ENCODE measurements at regions not wholly inside any gene's neighbourhood (a gene's known extent, or its start where the extent isn't known, plus 50 kb on each side); places are given as distances from the start of the nearest gene placed in this dataset.
A peak's percentile ranks its signal among the peaks of the same experiment; 100 is the strongest.

DNA sequence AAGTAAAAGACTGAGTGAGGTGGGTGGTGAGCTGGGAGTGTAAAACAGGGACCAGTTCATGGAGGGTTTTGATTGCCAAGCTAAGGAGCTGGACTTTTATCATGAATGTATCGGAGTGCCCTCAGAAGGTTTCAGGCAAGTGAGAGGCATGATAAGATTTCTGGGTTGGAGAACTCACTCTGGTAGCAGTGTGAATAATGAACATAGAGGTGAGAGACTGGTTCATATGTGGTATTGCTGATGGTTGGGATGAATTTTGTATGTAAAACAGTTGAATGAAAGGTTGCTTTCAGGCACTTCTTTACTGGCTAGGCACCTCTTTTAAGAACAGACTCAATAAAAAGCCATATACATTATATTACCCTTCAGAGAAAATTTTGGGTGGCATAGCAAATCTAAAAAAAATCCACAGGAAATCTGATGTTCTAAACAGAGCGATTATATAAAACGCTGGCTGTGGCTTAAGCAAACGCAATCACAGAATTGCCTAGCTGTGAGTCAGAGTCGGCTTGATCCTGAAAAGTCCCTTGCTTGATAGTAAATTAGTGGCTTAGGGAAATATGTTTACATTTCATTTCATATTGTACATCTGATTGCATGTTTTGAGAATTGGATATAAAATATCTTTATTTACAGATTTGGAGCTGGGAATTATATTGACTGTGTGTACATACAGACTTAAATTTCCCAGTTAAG, 92.9 kb upstream of the HDAC9 start:
- POLR2A ChIA-PET = no interaction called here
- H3K36me3 ChIP-seq (ENCODE audit: control insufficient read depth in 4 of 4, insufficient read depth in 4 of 4, low read length in 3 of 4) = peaks cover 0 to 1% (median 0%) of the 10 kb centered on the region in 4 experiments
- H3K27ac ChIP-seq (ENCODE audit: insufficient read depth in 1 of 2, low read depth in 1 of 2, low read length in 2 of 2, poor library complexity in 1 of 2, severe bottlenecking in 2 of 2) = no peak overlapping the region
- 52% methylated on average over 3 of the region's 5 CpGs for WGBS (ENCODE audit: insufficient coverage)
- CTCF ChIA-PET = interaction anchor here (1.2 to 2.1 kb wide), 3 partner anchors 8 to 45 kb away, joined by 3 to 4 read pairs (median 3); no protein-coding TSS in a partner anchor
- DNase-seq = peak in 2 of 3 donors; percentile 65 to 74
- peak overlapping the region in 1 of 7 experiments; percentile 2 for H3K4me3 ChIP-seq (ENCODE audit: control insufficient read depth in 1 of 7, extremely low read depth in 1 of 7, insufficient read depth in 4 of 7, low read depth in 2 of 7, low read length in 6 of 7)
- no peaks in the 10 kb centered on the region for H3K9me3 ChIP-seq (ENCODE audit: control extremely low read depth in 1 of 5, control insufficient read depth in 4 of 5, insufficient read depth in 2 of 5, low read depth in 1 of 5, low read length in 4 of 5)
- H3K4me1 ChIP-seq (ENCODE audit: control extremely low read depth in 1 of 4, control insufficient read depth in 4 of 4, insufficient read depth in 4 of 4, low read length in 3 of 4) = peaks cover 20 to 61% (median 37%) of the 10 kb centered on the region in 4 experiments
- H3K27me3 ChIP-seq (replicated peaks in 2 of 5; ENCODE audit: control insufficient read depth in 4 of 5, insufficient read depth in 5 of 5, low read length in 4 of 5) = no peaks in the 10 kb centered on the region

DNA sequence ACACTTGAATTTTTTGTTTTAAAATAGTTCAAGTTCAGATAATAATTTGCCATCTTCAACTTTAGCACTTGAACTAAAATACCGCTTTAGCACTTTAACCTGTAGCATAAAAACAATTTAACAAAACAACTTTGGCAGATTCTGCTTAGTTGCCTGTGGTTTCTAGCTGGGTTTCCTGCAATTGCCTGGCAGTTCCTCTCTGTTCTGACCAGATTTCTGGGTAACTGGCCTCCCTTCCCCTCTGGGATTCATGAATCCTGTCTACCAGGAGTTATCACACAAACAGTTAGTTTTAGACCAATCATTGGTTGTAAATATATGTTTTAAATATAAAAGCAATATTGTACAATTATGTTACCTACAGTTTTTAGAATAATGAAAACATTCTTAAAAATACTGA, 89.8 kb upstream of the HDAC9 start:
- Histone ChIP-seq H3K4me3 (ENCODE audit: control insufficient read depth in 1 of 7, extremely low read depth in 1 of 7, insufficient read depth in 4 of 7, low read depth in 2 of 7, low read length in 6 of 7) (no peak overlapping the region), H3K27me3 (replicated peaks in 2 of 5; ENCODE audit: control insufficient read depth in 4 of 5, insufficient read depth in 5 of 5, low read length in 4 of 5) (no peaks in the 10 kb centered on the region), H3K4me1 (ENCODE audit: control extremely low read depth in 1 of 4, control insufficient read depth in 4 of 4, insufficient read depth in 4 of 4, low read length in 3 of 4) (peaks cover 20 to 48% (median 30%) of the 10 kb centered on the region in 4 experiments), H3K36me3 (ENCODE audit: control insufficient read depth in 4 of 4, insufficient read depth in 4 of 4, low read length in 3 of 4) (peaks cover 0 to 4% (median 0%) of the 10 kb centered on the region in 4 experiments), H3K27ac (ENCODE audit: insufficient read depth in 1 of 2, low read depth in 1 of 2, low read length in 2 of 2, poor library complexity in 1 of 2, severe bottlenecking in 2 of 2) (no peak overlapping the region), H3K9me3 (ENCODE audit: control extremely low read depth in 1 of 5, control insufficient read depth in 4 of 5, insufficient read depth in 2 of 5, low read depth in 1 of 5, low read length in 4 of 5) (no peaks in the 10 kb centered on the region)
- ChIA-PET POLR2A (no interaction called here), CTCF (interaction anchor here (0.9 to 1.1 kb wide), 2 partner anchors 48 to 89 kb away, joined by 3 to 5 read pairs; partner anchors contain the start of gene HDAC9)
- peak; percentile 33 to 76 (median 67) for DNase-seq
- WGBS (ENCODE audit: insufficient coverage) = 0% methylated on average over 1 of the region's 1 CpG

DNA sequence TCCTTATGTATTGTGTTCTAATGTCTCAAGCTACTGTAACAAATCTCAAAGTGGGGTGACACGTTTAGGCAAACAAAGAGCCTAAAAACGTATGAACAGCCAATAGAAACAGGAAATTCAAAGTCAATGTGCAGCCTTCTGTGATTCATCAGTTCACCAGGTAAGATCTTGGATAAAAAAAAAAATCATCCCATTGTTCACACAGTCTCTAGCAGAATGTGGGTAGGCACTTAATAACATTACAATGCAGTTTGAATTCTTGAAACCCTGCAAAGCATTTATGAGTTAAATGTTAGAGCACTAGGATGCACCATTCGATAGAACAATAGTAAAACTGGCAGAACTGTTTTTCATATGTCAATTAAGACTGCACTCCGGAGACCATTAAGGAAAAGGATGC, 88.2 kb upstream of the HDAC9 start:
- peak in 1 of 3 donors; percentile 31 for DNase-seq
- H3K27me3 ChIP-seq (replicated peaks in 2 of 5; ENCODE audit: control insufficient read depth in 4 of 5, insufficient read depth in 5 of 5, low read length in 4 of 5) = no peaks in the 10 kb centered on the region
- H3K9me3 ChIP-seq (ENCODE audit: control extremely low read depth in 1 of 5, control insufficient read depth in 4 of 5, insufficient read depth in 2 of 5, low read depth in 1 of 5, low read length in 4 of 5) = no peaks in the 10 kb centered on the region
- H3K4me3 ChIP-seq (ENCODE audit: control insufficient read depth in 1 of 7, extremely low read depth in 1 of 7, insufficient read depth in 4 of 7, low read depth in 2 of 7, low read length in 6 of 7) = no peak overlapping the region
- WGBS (ENCODE audit: insufficient coverage) = 23% methylated on average over 4 of the region's 4 CpGs
- POLR2A ChIA-PET = no interaction called here
- H3K36me3 ChIP-seq (ENCODE audit: control insufficient read depth in 4 of 4, insufficient read depth in 4 of 4, low read length in 3 of 4) = peaks cover 0 to 4% (median 0%) of the 10 kb centered on the region in 4 experiments
- no peak overlapping the region for H3K27ac ChIP-seq (ENCODE audit: insufficient read depth in 1 of 2, low read depth in 1 of 2, low read length in 2 of 2, poor library complexity in 1 of 2, severe bottlenecking in 2 of 2)
- H3K4me1 ChIP-seq (ENCODE audit: control extremely low read depth in 1 of 4, control insufficient read depth in 4 of 4, insufficient read depth in 4 of 4, low read length in 3 of 4) = peaks cover 11 to 31% (median 19%) of the 10 kb centered on the region in 4 experiments
- CTCF ChIA-PET = interaction anchor here (1.0 kb wide), 1 partner anchor 56 kb away, joined by 3 read pairs; no protein-coding TSS in a partner anchor

GRCh38 chr7:18408461-18408860, 87.1 kb upstream of the HDAC9 start:
- Histone ChIP-seq H3K36me3 (ENCODE audit: control insufficient read depth in 4 of 4, insufficient read depth in 4 of 4, low read length in 3 of 4) (peaks cover 0 to 4% (median 0%) of the 10 kb centered on the region in 4 experiments), H3K4me1 (ENCODE audit: control extremely low read depth in 1 of 4, control insufficient read depth in 4 of 4, insufficient read depth in 4 of 4, low read length in 3 of 4) (peaks cover 8 to 25% (median 14%) of the 10 kb centered on the region in 4 experiments), H3K4me3 (ENCODE audit: control insufficient read depth in 1 of 7, extremely low read depth in 1 of 7, insufficient read depth in 4 of 7, low read depth in 2 of 7, low read length in 6 of 7) (no peak overlapping the region), H3K27me3 (replicated peaks in 2 of 5; ENCODE audit: control insufficient read depth in 4 of 5, insufficient read depth in 5 of 5, low read length in 4 of 5) (no peaks in the 10 kb centered on the region), H3K9me3 (ENCODE audit: control extremely low read depth in 1 of 5, control insufficient read depth in 4 of 5, insufficient read depth in 2 of 5, low read depth in 1 of 5, low read length in 4 of 5) (no peaks in the 10 kb centered on the region), H3K27ac (ENCODE audit: insufficient read depth in 1 of 2, low read depth in 1 of 2, low read length in 2 of 2, poor library complexity in 1 of 2, severe bottlenecking in 2 of 2) (no peak overlapping the region)
- CTCF ChIA-PET = interaction anchor here (1.0 to 1.4 kb wide), 3 partner anchors 50 to 135 kb away, joined by 3 read pairs; no protein-coding TSS in a partner anchor
- no peak for DNase-seq
- POLR2A ChIA-PET = no interaction called here
- 100% methylated on average over 1 of the region's 2 CpGs for WGBS (ENCODE audit: insufficient coverage)

- DNase-seq = no peak
- ChIA-PET POLR2A (interaction anchor here (0.6 kb wide), 1 partner anchor 25 kb away, joined by 3 read pairs; no protein-coding TSS in a partner anchor), CTCF (interaction anchor here (1.3 to 1.7 kb wide), 3 partner anchors 33 to 134 kb away, joined by 3 read pairs; no protein-coding TSS in a partner anchor)
- Histone ChIP-seq H3K4me3 (ENCODE audit: control insufficient read depth in 1 of 7, extremely low read depth in 1 of 7, insufficient read depth in 4 of 7, low read depth in 2 of 7, low read length in 6 of 7) (no peak overlapping the region), H3K9me3 (ENCODE audit: control extremely low read depth in 1 of 5, control insufficient read depth in 4 of 5, insufficient read depth in 2 of 5, low read depth in 1 of 5, low read length in 4 of 5) (no peaks in the 10 kb centered on the region), H3K27me3 (replicated peaks in 2 of 5; ENCODE audit: control insufficient read depth in 4 of 5, insufficient read depth in 5 of 5, low read length in 4 of 5) (no peaks in the 10 kb centered on the region), H3K36me3 (ENCODE audit: control insufficient read depth in 4 of 4, insufficient read depth in 4 of 4, low read length in 3 of 4) (peaks cover 0 to 4% (median 0%) of the 10 kb centered on the region in 4 experiments), H3K27ac (ENCODE audit: insufficient read depth in 1 of 2, low read depth in 1 of 2, low read length in 2 of 2, poor library complexity in 1 of 2, severe bottlenecking in 2 of 2) (no peak overlapping the region), H3K4me1 (ENCODE audit: control extremely low read depth in 1 of 4, control insufficient read depth in 4 of 4, insufficient read depth in 4 of 4, low read length in 3 of 4) (peaks cover 8 to 25% (median 13%) of the 10 kb centered on the region in 4 experiments)
- WGBS (ENCODE audit: insufficient coverage) = no CpG with 5 or more reads among the region's 4 CpGs
These were observed 86.7 kb upstream of the HDAC9 start for GRCh38 chr7:18408868-18409267.

GRCh38 chr7:18413447-18413846, 82.1 kb upstream of the HDAC9 start:
- H3K4me1 ChIP-seq (ENCODE audit: control extremely low read depth in 1 of 4, control insufficient read depth in 4 of 4, insufficient read depth in 4 of 4, low read length in 3 of 4) = peaks cover 0 to 2% (median 0%) of the 10 kb centered on the region in 4 experiments
- WGBS (ENCODE audit: insufficient coverage) = no CpG with 5 or more reads among the region's 1 CpG
- H3K27ac ChIP-seq (ENCODE audit: insufficient read depth in 1 of 2, low read depth in 1 of 2, low read length in 2 of 2, poor library complexity in 1 of 2, severe bottlenecking in 2 of 2) = no peak overlapping the region
- ChIA-PET POLR2A (no interaction called here), CTCF (no interaction called here)
- no peaks in the 10 kb centered on the region for H3K27me3 ChIP-seq (replicated peaks in 2 of 5; ENCODE audit: control insufficient read depth in 4 of 5, insufficient read depth in 5 of 5, low read length in 4 of 5)
- peaks cover 0 to 3% (median 0%) of the 10 kb centered on the region in 5 experiments for H3K9me3 ChIP-seq (ENCODE audit: control extremely low read depth in 1 of 5, control insufficient read depth in 4 of 5, insufficient read depth in 2 of 5, low read depth in 1 of 5, low read length in 4 of 5)
- H3K4me3 ChIP-seq (ENCODE audit: control insufficient read depth in 1 of 7, extremely low read depth in 1 of 7, insufficient read depth in 4 of 7, low read depth in 2 of 7, low read length in 6 of 7) = no peak overlapping the region
- H3K36me3 ChIP-seq (ENCODE audit: control insufficient read depth in 4 of 4, insufficient read depth in 4 of 4, low read length in 3 of 4) = no peaks in the 10 kb centered on the region
- DNase-seq = no peak

DNA sequence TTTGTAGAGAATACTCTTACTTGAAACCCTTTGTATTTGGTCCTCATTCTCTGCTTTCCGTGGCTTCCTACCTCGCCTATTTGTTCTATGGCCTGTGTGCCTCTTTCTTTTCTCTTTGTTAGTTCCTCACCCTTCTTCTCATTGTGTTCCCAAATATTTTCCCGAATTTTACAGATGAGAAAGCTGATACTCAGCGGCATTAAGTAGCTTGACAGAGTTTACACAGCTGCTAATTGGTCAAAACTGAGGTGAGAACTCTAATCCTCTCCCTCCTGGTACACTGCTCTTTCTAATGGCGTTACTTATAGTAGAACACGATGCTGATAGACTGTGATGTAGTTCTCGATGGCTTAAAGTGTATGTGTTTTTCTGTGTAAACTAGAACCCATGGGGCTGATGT, 80.7 kb upstream of the HDAC9 start:
- WGBS (ENCODE audit: insufficient coverage) = no CpG with 5 or more reads among the region's 7 CpGs
- H3K27me3 ChIP-seq (replicated peaks in 2 of 5; ENCODE audit: control insufficient read depth in 4 of 5, insufficient read depth in 5 of 5, low read length in 4 of 5) = no peaks in the 10 kb centered on the region
- DNase-seq = no peak
- ChIA-PET CTCF (no interaction called here), POLR2A (interaction anchor here (0.6 kb wide), 1 partner anchor 70 kb away, joined by 4 read pairs; no protein-coding TSS in a partner anchor)
- H3K4me3 ChIP-seq (ENCODE audit: control insufficient read depth in 1 of 7, extremely low read depth in 1 of 7, insufficient read depth in 4 of 7, low read depth in 2 of 7, low read length in 6 of 7) = no peak overlapping the region
- H3K27ac ChIP-seq (ENCODE audit: insufficient read depth in 1 of 2, low read depth in 1 of 2, low read length in 2 of 2, poor library complexity in 1 of 2, severe bottlenecking in 2 of 2) = no peak overlapping the region
- peaks cover 0 to 2% (median 0%) of the 10 kb centered on the region in 4 experiments for H3K4me1 ChIP-seq (ENCODE audit: control extremely low read depth in 1 of 4, control insufficient read depth in 4 of 4, insufficient read depth in 4 of 4, low read length in 3 of 4)
- no peaks in the 10 kb centered on the region for H3K36me3 ChIP-seq (ENCODE audit: control insufficient read depth in 4 of 4, insufficient read depth in 4 of 4, low read length in 3 of 4)
- H3K9me3 ChIP-seq (ENCODE audit: control extremely low read depth in 1 of 5, control insufficient read depth in 4 of 5, insufficient read depth in 2 of 5, low read depth in 1 of 5, low read length in 4 of 5) = peaks cover 0 to 3% (median 0%) of the 10 kb centered on the region in 5 experiments

Measured in common myeloid progenitor, CD34-positive (primary cell).